CD4-positive, alpha-beta T cell treated with Interleukin-17A for 1 hour (primary cell): ENCODE measurements at regions not wholly inside any gene's neighbourhood (a gene's known extent, or its start where the extent isn't known, plus 50 kb on each side); places are given as distances from the start of the nearest gene placed in this dataset.

Source experiments
- DNase-seq: peaks from one replicate; pipeline ENCODE4 v3.0.0-alpha.2; 2020

- DNase-seq, result peak; percentile 67
Measured at GRCh38 chr3:187958432-187959003, 195.4 kb upstream of the LPP start.

- no peak for DNase-seq
Measured at GRCh38 chr3:187960820-187961219, 193.1 kb upstream of the LPP start.

GRCh38 chr3:187961366-187961765, 192.6 kb upstream of the LPP start:
- no peak for DNase-seq

- no peak for DNase-seq
Measured at GRCh38 chr3:187963003-187963676, 190.8 kb upstream of the LPP start.

GRCh38 chr3:187963677-187964385, 190.1 kb upstream of the LPP start:
- DNase-seq, result no peak

- DNase-seq, result no peak
Measured at GRCh38 chr3:187964760-187965159, 189.2 kb upstream of the LPP start.

GRCh38 chr3:187966096-187966495, 187.9 kb upstream of the LPP start:
- no peak for DNase-seq

GRCh38 chr3:187966636-187967406, 187.1 kb upstream of the LPP start:
- no peak for DNase-seq

GRCh38 chr3:187967993-187968392, 186.0 kb upstream of the LPP start:
- no peak for DNase-seq

GRCh38 chr3:187968883-187969580, 184.9 kb upstream of the LPP start:
- DNase-seq, result no peak

GRCh38 chr3:187969581-187969950, 184.4 kb upstream of the LPP start:
- DNase-seq, result no peak

- DNase-seq, result no peak
Measured at GRCh38 chr3:187970106-187970505, 183.9 kb upstream of the LPP start.

- DNase-seq, result no peak
Measured at GRCh38 chr3:187971629-187972028, 182.3 kb upstream of the LPP start.

- no peak for DNase-seq
Measured at GRCh38 chr3:187972454-187972853, 181.5 kb upstream of the LPP start.

- DNase-seq, result no peak
Measured at GRCh38 chr3:187973977-187974870, 179.7 kb upstream of the LPP start.

- DNase-seq, result peak; percentile 71
Measured at GRCh38 chr3:187974871-187975271, 179.1 kb upstream of the LPP start.

GRCh38 chr3:187975561-187976364, 178.2 kb upstream of the LPP start:
- peak; percentile 19 for DNase-seq

- DNase-seq, result no peak
Measured at GRCh38 chr3:187976365-187976900, 177.5 kb upstream of the LPP start.

- DNase-seq, result no peak
Measured at GRCh38 chr3:187977659-187978058, 176.3 kb upstream of the LPP start.

- peak; percentile 19 for DNase-seq
Measured at GRCh38 chr3:187978433-187979011, 175.4 kb upstream of the LPP start.
